WTC11 (cell line): ENCODE measurements at regions not wholly inside any gene's neighbourhood (a gene's known extent, or its start where the extent isn't known, plus 50 kb on each side); places are given as distances from the start of the nearest gene placed in this dataset.

Source experiments
- ATF3 ChIP-seq: sonication (generic); formaldehyde crosslinking; conservative IDR thresholded peaks from 2 replicates; pipeline ENCODE4 v1.8.1; 2022; ENCODE audit warnings: mild to moderate bottlenecking, missing genetic modification reagents
- CTCF ChIP-seq: fragments of 200-600 bp; IDR thresholded peaks from 2 replicates; pipeline ENCODE4 v1.8.0; 2022; ENCODE audit warnings: antibody characterized with exemption
- E2F5 ChIP-seq: sonication (generic); formaldehyde crosslinking; IDR thresholded peaks from 2 replicates; pipeline ENCODE4 v1.8.1; 2022; ENCODE audit warnings: mild to moderate bottlenecking, moderate library complexity, missing genetic modification reagents
- MAX ChIP-seq: sonication (generic); formaldehyde crosslinking; IDR thresholded peaks from 2 replicates; pipeline ENCODE4 v1.8.0; 2022; ENCODE audit warnings: mild to moderate bottlenecking, missing genetic modification reagents
- USF1 ChIP-seq: sonication (generic); formaldehyde crosslinking; IDR thresholded peaks from 2 replicates; pipeline ENCODE4 v1.8.0; 2022; ENCODE audit warnings: mild to moderate bottlenecking, missing genetic modification reagents
- ZNF263 ChIP-seq: sonication (generic); formaldehyde crosslinking; IDR thresholded peaks from 2 replicates; pipeline ENCODE4 v1.8.1; 2022; ENCODE audit warnings: low read depth, mild to moderate bottlenecking, moderate library complexity, missing genetic modification reagents

GRCh38 chr13:103873725-103874124, 807.5 kb upstream of the SLC10A2 start:
- TF ChIP-seq CTCF (no peak), ATF3 (CRISPR knock-in tag) (no peak), MAX (CRISPR knock-in tag) (no peak), USF1 (CRISPR knock-in tag) (no peak), ZNF263 (CRISPR knock-in tag) (no peak), E2F5 (CRISPR knock-in tag) (no peak)
